ENCODE measurements at regions not wholly inside any gene's neighbourhood (a gene's known extent, or its start where the extent isn't known, plus 50 kb on each side); places are given as distances from the start of the nearest gene placed in this dataset.
"Not testable (repeated sequence)": the region's sequence is repeated elsewhere in the genome, so short reads cannot be mapped to it uniquely, and the experiment has no call there.

DNA sequence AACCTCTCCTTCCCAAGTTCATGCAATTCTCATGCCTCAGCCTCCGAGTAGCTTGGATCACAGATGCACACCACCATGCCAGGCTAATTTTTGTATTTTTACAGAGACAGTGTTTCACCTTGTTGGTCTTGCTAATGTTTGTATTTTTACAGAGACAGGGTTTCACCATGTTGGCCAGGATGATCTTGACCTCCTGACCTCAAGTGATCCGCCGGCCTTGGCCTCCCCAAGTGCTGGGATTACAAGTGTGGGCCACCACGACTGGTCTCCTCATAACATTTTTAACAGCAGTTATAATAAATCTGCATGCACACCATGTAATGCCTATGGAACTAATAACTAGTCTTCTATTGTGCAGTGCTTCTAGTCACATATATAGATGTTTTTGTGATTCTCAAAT lies 123.8 kb upstream of the VKORC1L1 start:
- no peak overlapping the region for H3K4me3 ChIP-seq
- peak overlapping the region; percentile 94 to 100 (median 97) for H3K27ac ChIP-seq
- peak; percentile 40 for DNase-seq
- 94 to 95% methylated on average over 4 of the region's 4 CpGs for WGBS, 2 donors
- TF ChIP-seq POLR2AphosphoS5 (IDR thresholded peaks at IDR 0.05) (no peak), POLR2A (IDR thresholded peaks at IDR 0.05) (no peak), EP300 (IDR thresholded peaks at IDR 0.05) (no peak)
- TF ChIP-seq, protein P1, sequence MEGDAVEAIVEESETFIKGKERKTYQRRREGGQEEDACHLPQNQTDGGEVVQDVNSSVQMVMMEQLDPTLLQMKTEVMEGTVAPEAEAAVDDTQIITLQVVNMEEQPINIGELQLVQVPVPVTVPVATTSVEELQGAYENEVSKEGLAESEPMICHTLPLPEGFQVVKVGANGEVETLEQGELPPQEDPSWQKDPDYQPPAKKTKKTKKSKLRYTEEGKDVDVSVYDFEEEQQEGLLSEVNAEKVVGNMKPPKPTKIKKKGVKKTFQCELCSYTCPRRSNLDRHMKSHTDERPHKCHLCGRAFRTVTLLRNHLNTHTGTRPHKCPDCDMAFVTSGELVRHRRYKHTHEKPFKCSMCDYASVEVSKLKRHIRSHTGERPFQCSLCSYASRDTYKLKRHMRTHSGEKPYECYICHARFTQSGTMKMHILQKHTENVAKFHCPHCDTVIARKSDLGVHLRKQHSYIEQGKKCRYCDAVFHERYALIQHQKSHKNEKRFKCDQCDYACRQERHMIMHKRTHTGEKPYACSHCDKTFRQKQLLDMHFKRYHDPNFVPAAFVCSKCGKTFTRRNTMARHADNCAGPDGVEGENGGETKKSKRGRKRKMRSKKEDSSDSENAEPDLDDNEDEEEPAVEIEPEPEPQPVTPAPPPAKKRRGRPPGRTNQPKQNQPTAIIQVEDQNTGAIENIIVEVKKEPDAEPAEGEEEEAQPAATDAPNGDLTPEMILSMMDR (IDR thresholded peaks at IDR 0.05), result no peak
- H3K36me3 ChIP-seq, result no peaks in the 10 kb centered on the region
- no peaks in the 10 kb centered on the region for H3K27me3 ChIP-seq
- H3K4me1 ChIP-seq, result peaks cover 0 to 66% (median 51%) of the 10 kb centered on the region in 4 donors
- H3K9me3 ChIP-seq, result no peaks in the 10 kb centered on the region
- intact Hi-C loops (cut with DNase I), result no loop called here

GRCh38 chr7:65749518-65749917 lies 123.4 kb upstream of the VKORC1L1 start:
- peaks cover 0 to under 1% (median 0%) of the 10 kb centered on the region in 4 donors for H3K36me3 ChIP-seq
- 95 to 96% methylated on average over 12 of the region's 12 CpGs for WGBS, 2 donors
- TF ChIP-seq EP300 (IDR thresholded peaks at IDR 0.05) (no peak), POLR2AphosphoS5 (IDR thresholded peaks at IDR 0.05) (no peak), POLR2A (IDR thresholded peaks at IDR 0.05) (no peak)
- TF ChIP-seq, protein P1 (IDR thresholded peaks at IDR 0.05), result no peak
- peak; percentile 56 for DNase-seq
- H3K27ac ChIP-seq, result peak overlapping the region; percentile 94 to 100 (median 97)
- intact Hi-C loops (cut with DNase I), result no loop called here
- H3K4me1 ChIP-seq, result peaks cover 0 to 64% (median 53%) of the 10 kb centered on the region in 4 donors
- H3K27me3 ChIP-seq, result no peaks in the 10 kb centered on the region
- H3K4me3 ChIP-seq, result peak overlapping the region in 2 of 4 donors; percentile 92 to 100
- no peaks in the 10 kb centered on the region for H3K9me3 ChIP-seq

DNA sequence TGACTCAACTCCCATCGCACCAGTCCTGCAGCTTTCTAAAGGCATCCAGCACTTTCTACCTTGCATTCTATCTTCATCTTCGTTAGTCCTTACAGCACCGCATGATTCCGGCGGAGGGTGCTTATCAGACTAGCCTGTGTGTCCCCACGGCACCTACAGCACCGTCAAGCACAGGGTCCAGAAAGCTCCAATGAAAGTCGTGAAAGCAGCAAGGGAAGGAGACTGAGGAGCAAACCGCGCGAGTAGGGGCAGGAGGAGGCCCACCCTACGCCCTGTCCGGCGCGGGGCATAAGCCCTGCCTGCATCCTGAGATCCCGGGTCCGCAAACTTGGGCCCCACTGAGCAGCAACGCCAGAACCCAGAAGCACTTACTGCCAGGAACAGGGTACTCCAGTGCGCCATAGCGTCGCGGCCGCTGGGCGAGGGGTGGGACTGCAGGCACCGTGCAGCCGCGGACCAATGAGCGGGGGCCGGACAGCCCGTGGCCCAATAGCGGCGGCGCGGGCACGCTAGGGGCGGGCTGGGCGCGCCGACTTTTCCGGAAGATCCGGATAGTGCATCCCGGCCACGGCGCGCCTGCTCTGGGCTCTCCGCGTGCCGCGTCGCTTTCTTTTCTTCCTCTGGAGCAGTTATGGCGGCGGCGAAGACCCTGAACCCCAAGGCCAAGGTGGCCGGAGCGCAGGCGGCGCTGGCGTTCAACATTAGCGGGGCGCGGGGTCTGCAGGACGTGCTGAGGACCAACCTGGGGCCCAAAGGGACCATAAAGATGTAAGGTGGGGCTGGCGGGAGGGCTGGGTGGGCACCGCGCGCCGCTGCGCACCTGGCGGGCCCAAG lies 122.1 kb upstream of the VKORC1L1 start:
- DNase-seq, result peak; percentile 95

GRCh38 chr7:65754070-65754469 lies 118.8 kb upstream of the VKORC1L1 start:
- H3K36me3 ChIP-seq, result peaks cover 0 to 35% (median 3%) of the 10 kb centered on the region in 4 donors
- H3K27ac ChIP-seq, result peak overlapping the region; percentile 94 to 100 (median 97)
- 89 to 95% methylated on average over 5 of the region's 5 CpGs for WGBS, 2 donors
- H3K4me1 ChIP-seq, result peaks cover 0 to 46% (median 35%) of the 10 kb centered on the region in 4 donors
- not testable (repeated sequence) for H3K9me3 ChIP-seq, H3K27me3 ChIP-seq
- peak overlapping the region in 2 of 4 donors; percentile 3 to 27 for H3K4me3 ChIP-seq
- peak; percentile 3 for DNase-seq
- intact Hi-C loops (cut with DNase I), result loop anchor here (5.0 to 10.0 kb wide), 3 partner anchors 118 to 873 kb away; partner anchors contain the start of genes KCTD7 and VKORC1L1

More for the DNA sequence above, 122.1 kb upstream of the VKORC1L1 start:
- TF ChIP-seq POLR2AphosphoS5 (IDR thresholded peaks at IDR 0.05) (peak; percentile 82 to 96 (median 89)), EP300 (IDR thresholded peaks at IDR 0.05) (no peak), POLR2A (IDR thresholded peaks at IDR 0.05) (peak; percentile 61 to 71)
- TF ChIP-seq, protein P1 (IDR thresholded peaks at IDR 0.05), result peak in 3 of 4 experiments; percentile 24 to 38 (median 32)
- peaks cover 0 to 66% (median 53%) of the 10 kb centered on the region in 4 donors for H3K4me1 ChIP-seq
- peaks cover 0 to 8% (median 0%) of the 10 kb centered on the region in 4 donors for H3K36me3 ChIP-seq
- no peaks in the 10 kb centered on the region for H3K9me3 ChIP-seq
- no peaks in the 10 kb centered on the region for H3K27me3 ChIP-seq
- 0% methylated on average over 69 of the region's 69 CpGs for WGBS, 2 donors
- peak overlapping the region; percentile 84 to 100 (median 92) for H3K4me3 ChIP-seq
- intact Hi-C loops (cut with DNase I), result loop anchor here (5.0 to 10.0 kb wide), 3 partner anchors 122 to 877 kb away; partner anchors contain the start of genes KCTD7 and VKORC1L1
- peak overlapping the region; percentile 94 to 100 (median 97) for H3K27ac ChIP-seq

- Histone ChIP-seq H3K36me3 (peaks cover 0 to 66% (median 13%) of the 10 kb centered on the region in 4 donors), H3K4me1 (peaks cover 0 to 15% (median 12%) of the 10 kb centered on the region in 4 donors)
- not testable (repeated sequence) for H3K9me3 ChIP-seq, H3K27me3 ChIP-seq, DNase-seq, H3K4me3 ChIP-seq, H3K27ac ChIP-seq
- 88 to 94% methylated on average over 1 of the region's 1 CpG for WGBS, 2 donors
- intact Hi-C loops (cut with DNase I), result loop anchor here (10.0 kb wide), 1 partner anchor 694 kb away; no protein-coding TSS in a partner anchor
These were observed 113.9 kb upstream of the VKORC1L1 start for GRCh38 chr7:65758991-65759390.

DNA sequence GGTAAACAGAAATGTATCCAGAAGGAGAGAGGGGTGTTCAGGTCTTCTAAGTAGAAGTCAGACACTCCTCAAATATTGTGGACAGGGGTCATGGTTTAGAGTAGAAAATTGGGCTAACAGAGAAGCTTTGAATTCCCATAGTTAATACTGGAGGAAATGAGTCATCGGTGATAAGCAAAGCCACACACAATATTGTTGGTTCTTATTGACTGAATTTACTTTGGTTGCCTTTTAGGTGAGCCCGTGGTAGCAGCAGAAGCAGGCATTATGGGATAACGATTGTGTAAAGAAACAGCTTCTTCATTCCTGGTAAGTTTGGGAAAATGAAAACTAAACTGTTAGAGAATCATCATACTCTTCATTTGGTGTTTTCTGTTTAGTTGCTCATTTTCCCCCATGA lies 110.2 kb upstream of the VKORC1L1 start:
- H3K4me1 ChIP-seq; DNase-seq; H3K9me3 ChIP-seq; intact Hi-C loops (cut with DNase I); H3K4me3 ChIP-seq; H3K27me3 ChIP-seq: not testable (repeated sequence)
- peaks cover 0 to 45% (median 12%) of the 10 kb centered on the region in 4 donors for H3K36me3 ChIP-seq
- peak overlapping the region in 1 of 4 donors; percentile 8 for H3K27ac ChIP-seq
- 39 to 56% methylated on average over 3 of the region's 3 CpGs for WGBS, 2 donors

DNA sequence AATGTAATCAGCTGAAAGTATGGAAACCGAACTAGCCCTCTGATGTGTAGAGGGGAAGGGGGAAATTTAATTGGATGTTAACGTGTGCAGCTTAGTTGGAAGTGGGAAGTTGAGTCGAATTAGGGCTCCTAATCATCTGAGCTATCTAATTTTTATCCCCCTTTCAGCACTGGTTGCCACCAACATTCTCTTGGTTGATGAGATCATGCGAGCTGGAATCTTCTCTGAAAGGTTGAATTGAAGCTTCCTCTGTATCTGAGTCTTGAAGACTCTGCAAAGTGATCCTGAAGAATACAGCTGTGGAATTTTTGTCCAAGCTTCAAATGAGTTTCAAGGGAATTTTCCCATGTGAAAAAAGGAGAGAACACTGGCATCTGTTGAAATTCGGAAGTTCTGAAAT lies 109.8 kb upstream of the VKORC1L1 start:
- Histone ChIP-seq H3K36me3 (peaks cover 0 to 41% (median 11%) of the 10 kb centered on the region in 4 donors), H3K27ac (peak overlapping the region in 1 of 4 donors; percentile 8)
- 82 to 85% methylated on average over 5 of the region's 5 CpGs for WGBS, 2 donors
- H3K4me3 ChIP-seq; intact Hi-C loops (cut with DNase I); H3K4me1 ChIP-seq; H3K9me3 ChIP-seq; H3K27me3 ChIP-seq; DNase-seq: not testable (repeated sequence)
